Kidney tubule cell (primary cell): ENCODE measurements at regions not wholly inside any gene's neighbourhood (a gene's known extent, or its start where the extent isn't known, plus 50 kb on each side); places are given as distances from the start of the nearest gene placed in this dataset.

Experiments used
- DNase-seq: peaks from one replicate; pipeline ENCODE4 v3.0.0-alpha.2; 2018; ENCODE audit warnings: low spot score

GRCh38 chr3:127107491-127108375 is 85.2 kb upstream of the PRR23E start:
- DNase-seq: no peak

DNA sequence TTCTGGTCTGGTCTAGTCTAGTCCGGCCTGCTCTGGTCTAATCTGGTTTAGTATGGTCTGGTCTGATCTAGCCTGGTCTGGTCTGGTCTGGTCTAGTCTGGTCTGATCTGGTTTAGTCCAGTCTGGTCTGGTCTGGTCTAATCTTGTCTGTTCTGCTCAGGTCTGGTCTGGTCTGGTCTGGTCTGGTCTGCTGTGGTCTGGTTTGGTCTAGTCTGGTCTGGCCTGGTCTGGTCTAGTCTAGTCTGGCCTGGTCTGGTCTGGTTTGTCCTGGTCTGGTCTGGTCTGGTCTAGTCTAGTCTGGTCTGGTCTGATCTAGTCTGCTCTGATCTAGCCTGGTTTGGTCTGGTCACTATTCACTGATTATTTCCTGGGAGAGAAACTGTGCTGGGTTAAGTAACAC is 84.1 kb upstream of the PRR23E start:
- DNase-seq: no peak

DNA sequence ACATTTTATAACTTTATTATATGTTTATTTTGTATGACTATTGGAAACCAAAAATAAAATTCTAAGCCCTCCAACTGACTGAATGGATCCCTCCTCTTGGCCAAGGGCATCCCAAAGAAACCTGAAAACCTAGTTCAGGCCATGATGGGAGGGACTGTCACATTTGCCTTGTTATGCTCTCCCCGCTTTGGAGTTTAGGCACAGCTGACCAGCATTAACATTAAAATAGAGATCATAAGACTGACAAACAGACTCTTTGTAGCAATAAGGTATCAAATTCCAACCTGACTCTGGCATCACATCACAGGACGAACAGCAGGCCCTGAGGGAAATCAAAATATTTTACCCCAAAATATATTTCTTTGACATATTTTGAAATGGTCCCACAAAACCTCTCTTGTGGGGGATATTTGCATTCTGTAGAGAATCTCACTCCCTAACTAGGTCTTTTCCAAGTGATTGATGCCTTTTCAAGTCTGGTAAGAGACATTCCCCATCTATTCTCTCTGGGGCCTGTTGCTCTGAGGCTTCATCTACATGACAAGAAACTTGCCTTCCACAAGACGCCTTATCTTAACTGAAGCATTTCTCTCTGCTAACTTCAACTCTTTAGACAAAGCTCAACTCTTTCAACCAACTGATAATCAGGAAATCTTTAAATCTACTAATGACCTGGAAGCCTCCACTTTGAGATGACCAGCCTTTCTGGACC is 81.8 kb upstream of the PRR23E start:
- no peak for DNase-seq

GRCh38 chr3:127112796-127113570 is 79.9 kb upstream of the PRR23E start:
- no peak for DNase-seq

GRCh38 chr3:127113571-127113891 is 79.4 kb upstream of the PRR23E start:
- DNase-seq: no peak

- DNase-seq: no peak
Observed at GRCh38 chr3:127114337-127115070, 78.4 kb upstream of the PRR23E start.

- DNase-seq: no peak
Observed at GRCh38 chr3:127115691-127116351, 77.1 kb upstream of the PRR23E start.

GRCh38 chr3:127118366-127118765 is 74.6 kb upstream of the PRR23E start:
- no peak for DNase-seq

DNA sequence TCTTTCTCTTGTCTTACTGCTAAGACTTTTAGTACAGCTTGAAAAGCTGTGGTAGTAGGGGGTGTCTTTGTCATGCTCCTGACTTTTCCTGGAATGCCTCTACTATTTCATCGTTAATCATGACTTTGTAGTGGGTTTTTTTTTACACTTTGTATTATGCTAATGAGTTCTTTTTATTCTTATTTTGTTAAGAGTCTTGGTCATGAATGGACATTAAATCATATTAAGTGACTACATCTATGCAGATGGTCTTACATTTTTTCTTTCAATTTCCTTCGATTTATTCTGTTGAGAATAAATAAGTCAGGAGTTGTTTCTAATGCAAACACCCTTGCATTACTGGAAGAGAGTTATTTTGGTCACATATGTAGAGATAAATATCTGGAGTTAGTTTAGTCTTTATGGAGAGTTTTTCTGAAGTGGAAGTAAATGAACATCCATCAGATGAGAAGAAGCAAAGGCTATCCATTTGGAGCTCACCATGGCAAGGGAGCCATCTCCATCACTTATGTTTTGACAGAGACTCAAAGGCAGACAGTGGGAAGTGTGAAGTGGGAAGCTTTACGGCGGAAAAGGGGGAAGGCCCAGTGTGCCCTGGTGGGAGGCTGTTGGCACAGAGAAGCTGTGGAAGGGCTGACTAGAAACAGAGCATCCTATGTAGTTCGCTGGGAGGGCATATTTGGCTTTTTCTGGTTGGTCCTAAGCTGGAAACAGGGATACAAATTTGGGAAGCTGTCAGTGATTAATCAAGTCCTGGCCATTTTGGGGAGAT is 73.1 kb upstream of the PRR23E start:
- no peak for DNase-seq

DNA sequence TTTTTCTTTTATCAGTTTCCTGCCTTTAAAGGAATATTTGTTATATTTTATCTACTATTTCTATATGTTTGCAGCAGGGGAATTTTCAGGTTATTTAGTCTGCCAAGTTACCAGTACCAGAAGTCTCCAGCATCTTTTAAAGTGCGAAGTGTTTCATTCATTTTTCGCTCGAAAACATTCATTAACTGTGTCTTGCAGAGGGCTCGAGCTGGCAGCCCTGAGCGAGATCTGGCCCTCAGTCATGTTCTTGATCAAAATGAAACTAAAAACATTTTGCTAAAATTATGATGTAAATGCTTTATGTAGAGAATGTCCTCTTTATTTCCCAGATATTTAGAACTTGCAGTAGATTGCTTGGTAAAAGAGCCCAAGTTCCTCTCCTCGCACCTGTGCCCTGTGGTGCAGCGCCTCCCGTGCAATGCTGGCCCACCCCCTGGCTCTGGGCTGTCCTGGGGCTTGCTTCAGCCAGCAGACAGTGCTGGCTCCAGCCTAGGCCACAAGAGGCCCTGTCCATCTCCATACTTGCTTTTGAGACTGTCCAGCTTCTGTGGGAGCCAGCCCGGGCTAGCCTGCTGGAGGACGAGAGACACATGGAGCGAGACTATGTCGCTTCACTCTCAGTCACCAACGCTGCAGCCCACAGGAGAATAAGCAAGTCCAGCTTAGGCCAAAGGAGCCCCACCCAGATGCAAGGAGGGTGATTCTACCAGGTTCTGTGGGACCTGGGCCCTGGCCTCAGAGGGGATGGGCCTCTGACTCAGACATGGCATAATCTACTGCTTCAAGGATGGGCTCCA is 71.9 kb upstream of the PRR23E start:
- DNase-seq: no peak

DNA sequence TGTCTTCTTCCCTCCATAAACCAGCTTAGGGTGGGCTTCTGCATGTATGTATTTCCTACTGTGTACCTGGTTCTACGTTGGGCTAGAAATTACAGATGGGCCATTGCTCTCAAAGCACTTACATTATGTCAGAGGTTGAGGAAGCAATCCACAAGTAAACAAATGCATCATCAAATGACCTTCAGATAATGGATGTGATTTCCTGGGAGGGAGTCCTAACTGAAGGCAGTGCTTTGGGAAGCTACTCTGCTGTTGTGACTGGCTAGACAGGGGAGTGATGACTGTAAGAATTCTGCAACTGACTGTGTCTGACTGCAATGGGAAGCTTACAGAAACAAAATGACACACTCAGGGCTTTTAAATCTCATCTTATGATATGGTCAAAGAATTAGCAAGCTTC is 71.0 kb upstream of the PRR23E start:
- no peak for DNase-seq

DNA sequence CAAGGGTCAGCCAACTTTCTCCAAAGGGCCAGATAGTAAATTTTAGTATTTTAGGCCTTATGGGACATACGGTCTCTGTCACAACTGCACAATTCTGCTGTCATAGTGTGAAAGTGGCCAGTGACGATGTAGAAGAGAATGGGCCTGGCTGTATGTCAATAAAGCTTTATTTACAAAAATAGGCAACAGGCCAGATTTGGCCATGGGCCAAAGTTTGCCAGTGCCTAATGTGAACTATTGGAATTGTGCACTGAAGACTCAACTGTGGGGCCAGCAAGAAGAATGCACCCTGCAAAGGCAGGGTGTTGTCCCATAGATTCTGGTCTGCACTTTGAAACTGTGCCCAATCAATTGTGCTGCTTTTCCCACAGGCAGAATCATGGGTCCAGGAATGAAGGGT is 69.4 kb upstream of the PRR23E start:
- DNase-seq: no peak

- no peak for DNase-seq
Observed at GRCh38 chr3:127124120-127124519, 68.8 kb upstream of the PRR23E start.

DNA sequence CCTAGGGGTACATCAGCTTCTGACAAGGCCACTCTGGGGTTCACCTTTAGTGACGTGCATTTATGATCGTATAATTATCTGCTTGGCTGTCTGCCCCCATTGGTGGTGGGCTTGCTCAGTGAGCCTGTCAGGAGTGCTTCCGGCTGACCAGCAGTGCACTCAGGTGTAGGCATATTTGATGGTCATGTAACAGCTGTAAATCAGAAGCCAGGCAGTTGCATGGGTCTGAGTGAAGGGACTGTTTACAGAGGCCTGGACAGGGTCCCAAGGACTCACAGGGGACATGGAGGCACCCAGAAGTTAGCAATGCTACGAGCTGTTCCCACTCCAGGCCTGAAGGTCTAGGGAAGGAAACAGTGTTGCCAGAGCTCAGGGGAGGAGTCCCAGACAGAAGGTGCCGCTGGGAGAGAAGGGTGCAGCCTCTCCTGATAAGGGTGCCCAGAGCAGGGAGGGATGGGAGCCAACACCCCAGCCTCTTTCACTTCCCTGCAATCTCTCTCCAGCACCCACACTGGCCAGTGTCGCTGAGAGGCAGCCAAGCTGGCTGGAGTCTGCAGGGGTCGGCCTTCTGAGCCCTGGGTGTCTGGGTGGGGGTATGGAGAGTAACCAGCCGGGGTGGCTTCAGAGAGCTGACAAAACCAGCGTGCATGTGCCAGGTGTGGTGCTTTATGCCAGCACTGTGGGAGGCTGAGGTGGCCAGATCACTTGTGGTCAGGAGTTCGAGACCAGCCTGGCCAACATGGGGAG is 61.3 kb upstream of the PRR23E start:
- DNase-seq: no peak

GRCh38 chr3:127132876-127133275 is 60.1 kb upstream of the PRR23E start:
- DNase-seq: no peak

DNA sequence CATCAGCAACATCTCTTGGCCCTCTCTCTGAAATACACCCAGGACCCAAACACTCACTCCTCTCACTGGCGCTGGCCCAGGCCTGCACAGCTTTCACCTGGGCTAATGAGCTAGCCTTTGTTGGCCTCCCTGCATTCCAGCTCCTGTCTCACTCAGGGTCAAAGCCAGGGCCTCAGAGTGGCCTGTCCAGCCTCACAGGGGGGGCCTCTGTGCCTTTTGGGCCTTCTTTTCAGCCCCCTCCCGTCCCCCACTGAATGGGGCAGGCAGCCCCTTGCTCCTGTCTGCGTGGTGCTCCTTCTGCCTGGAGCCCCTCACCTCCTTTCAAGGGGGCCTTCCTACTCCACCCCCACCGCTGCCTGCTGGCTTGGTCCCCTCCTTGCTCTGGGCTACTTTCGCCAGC is 59.0 kb upstream of the PRR23E start:
- DNase-seq: no peak

GRCh38 chr3:127134466-127134865 is 58.5 kb upstream of the PRR23E start:
- DNase-seq: no peak

DNA sequence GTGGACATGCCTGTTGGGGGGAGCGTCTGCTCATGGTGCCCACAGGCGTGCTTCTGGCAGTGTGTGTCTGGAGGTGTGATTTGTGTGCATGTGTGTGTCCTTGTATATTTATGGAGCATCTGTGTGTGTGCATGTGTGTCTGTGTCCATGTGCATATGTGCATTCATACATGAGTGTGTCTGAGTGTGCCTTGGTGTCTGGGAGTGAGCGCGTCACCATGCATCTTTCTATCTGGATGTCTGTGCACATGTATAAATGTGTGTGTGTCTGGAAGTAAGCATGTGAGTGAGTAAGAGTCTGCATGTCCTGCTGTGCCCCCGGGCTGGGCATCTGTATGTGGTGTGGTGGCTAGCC is 58.1 kb upstream of the PRR23E start:
- DNase-seq: no peak

- no peak for DNase-seq
Observed at GRCh38 chr3:127135241-127136023, 57.5 kb upstream of the PRR23E start.
